ENCODE measurements at regions not wholly inside any gene's neighbourhood (a gene's known extent, or its start where the extent isn't known, plus 50 kb on each side); places are given as distances from the start of the nearest gene placed in this dataset.

- no peak for TF ChIP-seq CTCF (IDR thresholded peaks at IDR 0.05; ENCODE audit: low read depth, low read length)
- no peak for TF ChIP-seq POLR2A (IDR thresholded peaks at IDR 0.05; ENCODE audit: extremely low read depth, insufficient read length)
- no peak for TF ChIP-seq MYC (IDR thresholded peaks at IDR 0.05; ENCODE audit: low read depth, low read length)
- TF ChIP-seq, protein P1, sequence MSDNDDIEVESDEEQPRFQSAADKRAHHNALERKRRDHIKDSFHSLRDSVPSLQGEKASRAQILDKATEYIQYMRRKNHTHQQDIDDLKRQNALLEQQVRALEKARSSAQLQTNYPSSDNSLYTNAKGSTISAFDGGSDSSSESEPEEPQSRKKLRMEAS (IDR thresholded peaks at IDR 0.05; ENCODE audit: low read depth, low read length), result no peak
- no peak overlapping the region for H3K4me3 ChIP-seq (ENCODE audit: low read depth, low read length)
- no peak for DNase-seq (ENCODE audit: low read depth)
Measured at GRCh38 chr1:177865807-177866206, 104.1 kb downstream of the SEC16B start.

- no peak for DNase-seq (ENCODE audit: low read depth)
- H3K4me3 ChIP-seq (ENCODE audit: low read depth, low read length), result no peak overlapping the region
- TF ChIP-seq, protein P1 (IDR thresholded peaks at IDR 0.05; ENCODE audit: low read depth, low read length), result no peak
- no peak for TF ChIP-seq MYC (IDR thresholded peaks at IDR 0.05; ENCODE audit: low read depth, low read length)
- TF ChIP-seq POLR2A (IDR thresholded peaks at IDR 0.05; ENCODE audit: extremely low read depth, insufficient read length), result no peak
- TF ChIP-seq CTCF (IDR thresholded peaks at IDR 0.05; ENCODE audit: low read depth, low read length), result no peak
Measured at GRCh38 chr1:177864538-177865305, 105.1 kb downstream of the SEC16B start.

GRCh38 chr1:177863796-177864195, 106.1 kb downstream of the SEC16B start:
- DNase-seq (ENCODE audit: low read depth), result no peak
- H3K4me3 ChIP-seq (ENCODE audit: low read depth, low read length), result no peak overlapping the region
- TF ChIP-seq, protein P1 (IDR thresholded peaks at IDR 0.05; ENCODE audit: low read depth, low read length), result no peak
- TF ChIP-seq POLR2A (IDR thresholded peaks at IDR 0.05; ENCODE audit: extremely low read depth, insufficient read length), result no peak

DNA sequence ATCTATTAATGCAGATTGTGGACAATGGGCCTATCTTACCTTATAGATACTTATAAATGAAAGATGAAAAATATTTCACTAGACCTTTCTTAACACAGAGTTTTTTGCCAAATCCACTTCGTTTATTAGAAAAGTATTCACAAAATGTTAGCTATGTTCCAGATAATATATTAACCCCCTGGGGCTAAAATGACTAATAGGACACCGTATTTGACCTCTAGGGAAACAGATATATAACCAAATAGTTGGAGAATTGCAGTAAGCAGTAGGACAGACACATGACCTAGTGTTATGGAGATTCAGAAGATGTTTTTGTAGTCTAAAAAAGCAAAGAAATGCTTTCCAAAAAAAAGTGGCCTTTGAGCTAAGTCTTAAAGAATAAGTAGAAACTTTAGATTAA, 106.9 kb downstream of the SEC16B start:
- DNase-seq (ENCODE audit: low read depth), result no peak
- H3K4me3 ChIP-seq (ENCODE audit: low read depth, low read length), result no peak overlapping the region
- TF ChIP-seq CTCF (IDR thresholded peaks at IDR 0.05; ENCODE audit: low read depth, low read length), result no peak
- TF ChIP-seq POLR2A (IDR thresholded peaks at IDR 0.05; ENCODE audit: extremely low read depth, insufficient read length), result no peak
- TF ChIP-seq MYC (IDR thresholded peaks at IDR 0.05; ENCODE audit: low read depth, low read length), result no peak
- TF ChIP-seq, protein P1 (IDR thresholded peaks at IDR 0.05; ENCODE audit: low read depth, low read length), result no peak

GRCh38 chr1:177859572-177859971, 110.3 kb downstream of the SEC16B start:
- no peak overlapping the region for H3K4me3 ChIP-seq (ENCODE audit: low read depth, low read length)
- no peak for DNase-seq (ENCODE audit: low read depth)
- TF ChIP-seq MYC (IDR thresholded peaks at IDR 0.05; ENCODE audit: low read depth, low read length) (no peak), POLR2A (IDR thresholded peaks at IDR 0.05; ENCODE audit: extremely low read depth, insufficient read length) (no peak), CTCF (IDR thresholded peaks at IDR 0.05; ENCODE audit: low read depth, low read length) (no peak)
- TF ChIP-seq, protein P1 (IDR thresholded peaks at IDR 0.05; ENCODE audit: low read depth, low read length), result no peak

DNA sequence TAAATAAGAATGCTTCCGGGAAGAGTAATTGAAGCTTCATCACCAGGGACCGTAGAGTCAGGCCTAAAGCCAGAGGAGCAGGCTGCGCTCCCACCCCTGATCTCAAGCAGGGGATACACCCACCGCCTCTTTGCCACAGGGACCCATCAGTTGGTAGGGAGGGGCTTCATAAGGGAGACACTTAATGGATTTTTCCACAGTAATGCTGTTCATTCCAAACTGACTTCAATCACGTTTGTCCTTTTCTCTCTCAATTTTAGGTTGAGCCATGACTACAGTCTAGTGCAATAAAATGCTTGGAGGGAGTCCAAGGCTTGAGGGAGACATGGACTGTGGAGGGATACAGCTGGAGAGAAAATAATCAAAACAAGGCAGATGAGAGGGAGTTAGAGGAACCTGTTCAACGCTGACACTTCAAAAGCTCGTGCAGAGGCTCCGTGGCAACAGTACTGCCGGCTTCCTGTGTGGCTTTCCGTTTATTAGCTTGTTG, 111.5 kb downstream of the SEC16B start:
- no peak for DNase-seq (ENCODE audit: low read depth)
- no peak overlapping the region for H3K4me3 ChIP-seq (ENCODE audit: low read depth, low read length)
- TF ChIP-seq POLR2A (IDR thresholded peaks at IDR 0.05; ENCODE audit: extremely low read depth, insufficient read length), result no peak
- no peak for TF ChIP-seq CTCF (IDR thresholded peaks at IDR 0.05; ENCODE audit: low read depth, low read length)
- no peak for TF ChIP-seq MYC (IDR thresholded peaks at IDR 0.05; ENCODE audit: low read depth, low read length)
- TF ChIP-seq, protein P1 (IDR thresholded peaks at IDR 0.05; ENCODE audit: low read depth, low read length), result no peak
